Hepatocyte (in vitro differentiated cells): ENCODE measurements at regions not wholly inside any gene's neighbourhood (a gene's known extent, or its start where the extent isn't known, plus 50 kb on each side); places are given as distances from the start of the nearest gene placed in this dataset.
A peak's percentile ranks its signal among the peaks of the same experiment; 100 is the strongest.

ENCODE experiments used
- DNase-seq: peaks from one replicate; pipeline ENCODE4 v3.0.0-alpha.2; 2016; ENCODE audit warnings: low spot score
- H2AFZ ChIP-seq: fragments of 200-600 bp; sonication (generic); 2 replicates; pipeline ENCODE4 v1.6.0; 2016; ENCODE audit warnings: antibody characterized with exemption, mild to moderate bottlenecking
- H3K27ac ChIP-seq: fragments of 200-600 bp; sonication (generic); 2 replicates; pipeline ENCODE4 v1.5.1; 2016; ENCODE audit warnings: mild to moderate bottlenecking
- H3K27me3 ChIP-seq: fragments of 200-600 bp; sonication (generic); 2 replicates; pipeline ENCODE4 v1.6.1; 2016
- H3K36me3 ChIP-seq: fragments of 200-600 bp; sonication (generic); replicated peaks from 2 replicates; pipeline ENCODE4 v1.5.1; 2016; ENCODE audit warnings: low read depth; ENCODE audit not compliant: insufficient read depth
- H3K4me1 ChIP-seq: fragments of 200-600 bp; sonication (generic); 2 replicates; pipeline ENCODE4 v1.5.1; 2016; ENCODE audit warnings: mild to moderate bottlenecking, moderate library complexity; ENCODE audit not compliant: insufficient read depth
- H3K4me2 ChIP-seq: fragments of 200-600 bp; sonication (generic); 2 replicates; pipeline ENCODE4 v1.6.0; 2016
- H3K4me3 ChIP-seq: fragments of 200-600 bp; sonication (generic); 2 replicates; pipeline ENCODE4 v1.5.1; 2016; ENCODE audit warnings: mild to moderate bottlenecking
- H3K79me2 ChIP-seq: fragments of 200-600 bp; sonication (generic); 2 replicates; pipeline ENCODE4 v1.6.0; 2017; ENCODE audit warnings: mild to moderate bottlenecking
- H3K9me2 ChIP-seq: fragments of 200-600 bp; sonication (generic); replicated peaks from 2 replicates; pipeline ENCODE4 v1.6.0; 2017; ENCODE audit warnings: mild to moderate bottlenecking; ENCODE audit not compliant: insufficient read depth
- H3K9me3 ChIP-seq: fragments of 200-600 bp; sonication (generic); 2 replicates; pipeline ENCODE4 v1.5.1; 2016; ENCODE audit warnings: low read depth, mild to moderate bottlenecking
- H4K20me1 ChIP-seq: fragments of 200-600 bp; sonication (generic); 2 replicates; pipeline ENCODE4 v1.6.0; 2016; ENCODE audit warnings: mild to moderate bottlenecking; ENCODE audit not compliant: insufficient read depth, poor library complexity, severe bottlenecking
- EZH2 ChIP-seq: fragments of 200-600 bp; sonication (generic); IDR thresholded peaks from 2 replicates; pipeline ENCODE4 v1.6.1; 2016; ENCODE audit warnings: antibody characterized with exemption, mild to moderate bottlenecking, borderline replicate concordance
- EZH2phosphoT487 ChIP-seq: fragments of 200-600 bp; sonication (generic); IDR thresholded peaks from one replicate; pipeline ENCODE4 v1.6.1; 2018; ENCODE audit warnings: antibody characterized with exemption, mild to moderate bottlenecking, low read depth, moderate library complexity; ENCODE audit not compliant: unreplicated experiment, severe bottlenecking
- WGBS: methylation state at CpG from one replicate; pipeline ENCODE4 v1.1.6; 2016; ENCODE audit warnings: low lambda C conversion rate; ENCODE audit errors: missing lambda C conversion rate; 5-methylcytosine and 5-hydroxymethylcytosine counted together
- TF ChIP-seq, protein P1 (sequence below): fragments of 200-600 bp; sonication (generic); IDR thresholded peaks from 2 replicates; pipeline ENCODE4 v1.5.1; 2016; ENCODE audit warnings: antibody characterized with exemption, mild to moderate bottlenecking; ENCODE audit not compliant: poor library complexity

DNA sequence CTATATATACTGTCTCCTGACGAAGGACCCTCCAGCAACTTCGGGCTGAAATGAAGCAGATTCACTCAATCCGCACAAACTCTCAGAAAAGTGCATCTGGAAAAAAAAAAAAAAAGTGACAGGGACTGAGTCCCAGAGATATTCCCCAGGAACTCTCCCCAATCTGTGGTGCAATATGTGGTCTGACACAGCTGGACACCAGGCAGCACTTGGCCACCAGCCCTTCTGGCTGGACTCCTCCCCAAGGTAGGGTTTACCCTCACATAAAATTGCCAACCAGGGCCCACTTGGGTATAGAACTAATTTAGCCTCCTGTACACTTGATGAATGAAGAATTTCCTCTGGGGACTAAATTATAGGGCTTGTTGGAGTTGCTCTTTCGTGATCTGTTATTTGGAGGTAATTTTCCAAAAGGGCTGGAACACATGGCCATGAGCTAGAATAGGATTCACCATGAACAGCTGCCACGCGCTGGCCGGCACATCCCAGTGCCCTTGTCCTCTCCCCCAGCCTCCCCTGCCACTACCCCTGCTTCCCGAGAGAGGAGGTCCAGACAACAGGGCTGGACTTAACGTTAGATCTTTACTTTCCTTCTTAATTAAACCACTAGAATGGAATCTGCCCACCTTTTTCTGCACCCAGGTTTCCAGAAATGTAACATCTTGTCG lies 379.2 kb downstream of the BMP2 start:
- no peaks in the 10 kb centered on the region for H3K36me3 ChIP-seq
- no peaks in the 10 kb centered on the region for H3K27me3 ChIP-seq
- DNase-seq = no peak
- no peaks in the 10 kb centered on the region for H4K20me1 ChIP-seq
- no peak overlapping the region for H3K4me3 ChIP-seq
- H3K4me2 ChIP-seq = peak overlapping the region; percentile 45
- peaks cover 6% of the 10 kb centered on the region for H3K4me1 ChIP-seq
- WGBS = 67% methylated on average over 10 of the region's 10 CpGs
- no peaks in the 10 kb centered on the region for H3K79me2 ChIP-seq
- H3K9me3 ChIP-seq = no peaks in the 10 kb centered on the region
- no peak overlapping the region for H2AFZ ChIP-seq
- TF ChIP-seq, protein P1, sequence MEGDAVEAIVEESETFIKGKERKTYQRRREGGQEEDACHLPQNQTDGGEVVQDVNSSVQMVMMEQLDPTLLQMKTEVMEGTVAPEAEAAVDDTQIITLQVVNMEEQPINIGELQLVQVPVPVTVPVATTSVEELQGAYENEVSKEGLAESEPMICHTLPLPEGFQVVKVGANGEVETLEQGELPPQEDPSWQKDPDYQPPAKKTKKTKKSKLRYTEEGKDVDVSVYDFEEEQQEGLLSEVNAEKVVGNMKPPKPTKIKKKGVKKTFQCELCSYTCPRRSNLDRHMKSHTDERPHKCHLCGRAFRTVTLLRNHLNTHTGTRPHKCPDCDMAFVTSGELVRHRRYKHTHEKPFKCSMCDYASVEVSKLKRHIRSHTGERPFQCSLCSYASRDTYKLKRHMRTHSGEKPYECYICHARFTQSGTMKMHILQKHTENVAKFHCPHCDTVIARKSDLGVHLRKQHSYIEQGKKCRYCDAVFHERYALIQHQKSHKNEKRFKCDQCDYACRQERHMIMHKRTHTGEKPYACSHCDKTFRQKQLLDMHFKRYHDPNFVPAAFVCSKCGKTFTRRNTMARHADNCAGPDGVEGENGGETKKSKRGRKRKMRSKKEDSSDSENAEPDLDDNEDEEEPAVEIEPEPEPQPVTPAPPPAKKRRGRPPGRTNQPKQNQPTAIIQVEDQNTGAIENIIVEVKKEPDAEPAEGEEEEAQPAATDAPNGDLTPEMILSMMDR = no peak
- TF ChIP-seq EZH2phosphoT487 (no peak), EZH2 (no peak)
- no peaks in the 10 kb centered on the region for H3K9me2 ChIP-seq
- no peak overlapping the region for H3K27ac ChIP-seq

DNA sequence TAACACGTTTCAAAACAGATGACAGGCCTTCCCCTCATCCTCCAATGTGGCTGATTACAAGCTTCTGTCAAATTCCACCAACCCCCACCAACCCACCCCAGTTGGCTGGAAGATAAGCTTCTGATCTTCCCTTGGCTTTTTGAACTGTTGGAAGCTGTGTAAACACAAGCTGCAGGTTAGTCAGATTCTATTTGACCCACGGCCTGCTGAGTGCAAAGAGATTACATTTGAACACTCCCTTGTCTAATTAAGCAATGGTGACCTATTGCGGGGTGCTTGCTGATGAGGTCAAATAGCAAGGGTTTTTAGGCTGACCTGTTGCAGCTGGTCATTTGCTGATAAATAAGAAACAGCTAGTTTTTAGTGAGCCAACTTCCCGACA lies 379.7 kb downstream of the BMP2 start:
- H3K4me3 ChIP-seq = no peak overlapping the region
- no peak overlapping the region for H2AFZ ChIP-seq
- H3K4me2 ChIP-seq = peak overlapping the region; percentile 45
- no peaks in the 10 kb centered on the region for H3K27me3 ChIP-seq
- no peaks in the 10 kb centered on the region for H3K36me3 ChIP-seq
- 19% methylated on average over 4 of the region's 4 CpGs for WGBS
- no peak overlapping the region for H3K27ac ChIP-seq
- no peaks in the 10 kb centered on the region for H3K9me2 ChIP-seq
- no peak for TF ChIP-seq EZH2
- TF ChIP-seq, protein P1 = no peak
- TF ChIP-seq EZH2phosphoT487 = no peak
- H3K79me2 ChIP-seq = no peaks in the 10 kb centered on the region
- peaks cover 6% of the 10 kb centered on the region for H3K4me1 ChIP-seq
- peak; percentile 7 for DNase-seq
- no peaks in the 10 kb centered on the region for H3K9me3 ChIP-seq
- no peaks in the 10 kb centered on the region for H4K20me1 ChIP-seq

DNA sequence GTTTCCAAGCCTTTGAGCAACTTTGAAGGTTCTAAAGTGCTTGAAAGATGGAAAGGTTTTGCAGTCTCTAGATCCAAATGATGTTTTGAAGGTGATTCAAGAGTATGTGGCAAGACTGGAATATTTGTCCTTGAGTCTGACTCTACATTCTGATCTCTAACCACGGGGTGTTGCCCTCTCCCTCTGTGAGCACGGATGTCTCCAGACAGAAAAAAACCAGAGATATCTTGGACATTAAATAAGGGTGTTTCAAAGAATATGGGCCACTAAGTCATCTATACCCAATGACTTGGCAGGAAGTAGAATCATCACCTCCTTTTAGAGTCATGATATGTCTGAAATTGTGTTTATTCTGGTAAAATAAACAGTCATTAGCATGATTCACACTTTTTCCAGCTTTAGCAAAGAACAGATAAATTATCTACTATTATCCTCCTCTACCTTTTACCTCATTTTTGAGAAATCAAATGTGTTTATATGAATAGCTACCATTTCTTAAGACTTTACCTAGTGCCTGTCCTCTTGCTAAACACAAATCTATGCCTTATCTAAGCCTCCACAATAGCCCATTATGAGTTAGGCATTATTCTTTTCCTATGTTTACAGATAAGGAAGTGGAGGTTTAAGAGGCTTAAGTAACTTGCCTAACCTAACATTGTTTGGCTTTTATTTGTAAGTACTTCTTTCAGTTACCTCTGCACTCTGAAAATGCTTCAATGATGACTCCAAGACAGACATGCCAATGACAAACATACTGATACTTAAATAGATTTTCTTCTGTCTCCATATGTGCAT lies 384.4 kb downstream of the BMP2 start:
- no peak overlapping the region for H2AFZ ChIP-seq
- H3K4me2 ChIP-seq = no peak overlapping the region
- DNase-seq = no peak
- no peaks in the 10 kb centered on the region for H3K79me2 ChIP-seq
- no peaks in the 10 kb centered on the region for H3K9me2 ChIP-seq
- H3K27ac ChIP-seq = peak overlapping the region; percentile 6
- WGBS = 45% methylated on average over 2 of the region's 2 CpGs
- no peak for TF ChIP-seq EZH2
- TF ChIP-seq, protein P1 = no peak
- TF ChIP-seq EZH2phosphoT487 = no peak
- H3K4me1 ChIP-seq = peaks cover 6% of the 10 kb centered on the region
- no peaks in the 10 kb centered on the region for H3K9me3 ChIP-seq
- H3K27me3 ChIP-seq = no peaks in the 10 kb centered on the region
- no peak overlapping the region for H3K4me3 ChIP-seq
- no peaks in the 10 kb centered on the region for H4K20me1 ChIP-seq
- H3K36me3 ChIP-seq = no peaks in the 10 kb centered on the region
